ENCODE measurements at regions not wholly inside any gene's neighbourhood (a gene's known extent, or its start where the extent isn't known, plus 50 kb on each side); places are given as distances from the start of the nearest gene placed in this dataset.

DNA sequence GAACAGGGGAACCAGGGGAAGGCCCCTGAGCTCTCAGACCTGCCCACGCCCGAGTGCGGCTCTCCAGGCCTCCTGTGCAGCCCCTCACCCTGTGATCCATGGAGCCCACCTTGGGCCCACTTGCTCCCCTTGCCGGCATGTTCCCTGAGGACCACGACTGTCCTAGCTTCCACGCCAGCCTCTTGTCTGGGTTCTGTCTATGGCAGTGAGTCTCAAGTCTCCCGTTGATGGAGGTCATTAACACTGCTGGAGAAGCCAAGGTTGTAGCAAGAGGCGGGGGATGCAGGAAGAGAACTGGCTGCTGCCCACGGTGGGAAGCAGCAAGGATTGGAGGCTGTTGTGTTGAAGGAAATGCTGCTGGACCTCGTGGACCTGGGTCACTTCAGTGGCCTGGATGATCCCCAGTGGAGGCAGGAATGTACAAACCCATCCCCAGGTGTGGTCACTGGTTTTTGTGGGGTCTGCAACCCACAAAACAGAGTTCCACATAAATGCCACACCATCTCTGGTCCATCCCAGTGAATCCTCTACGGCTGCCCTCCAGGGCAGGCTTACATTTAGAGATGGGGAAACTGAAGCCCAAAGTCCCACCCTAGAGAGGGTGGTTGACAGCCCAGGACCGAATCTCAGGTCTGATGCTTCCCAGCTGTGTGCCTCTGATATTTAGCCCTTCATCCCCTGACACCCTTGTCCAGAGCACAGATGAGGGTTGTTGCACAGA is 150.3 kb downstream of the NDUFA10 start:
- no peak for TF ChIP-seq CTCF (IDR thresholded peaks at IDR 0.05; ENCODE audit: insufficient read depth, low read depth, low read length)
- H3K4me3 ChIP-seq (ENCODE audit: low read depth, low read length) = no peak overlapping the region
- no peak for DNase-seq (ENCODE audit: low read depth)

- no peak overlapping the region for H3K4me3 ChIP-seq (ENCODE audit: low read depth, low read length)
- no peak for TF ChIP-seq CTCF (IDR thresholded peaks at IDR 0.05; ENCODE audit: insufficient read depth, low read depth, low read length)
- DNase-seq (ENCODE audit: low read depth) = no peak
These were observed 151.2 kb downstream of the NDUFA10 start for GRCh38 chr2:239873656-239874635.

DNA sequence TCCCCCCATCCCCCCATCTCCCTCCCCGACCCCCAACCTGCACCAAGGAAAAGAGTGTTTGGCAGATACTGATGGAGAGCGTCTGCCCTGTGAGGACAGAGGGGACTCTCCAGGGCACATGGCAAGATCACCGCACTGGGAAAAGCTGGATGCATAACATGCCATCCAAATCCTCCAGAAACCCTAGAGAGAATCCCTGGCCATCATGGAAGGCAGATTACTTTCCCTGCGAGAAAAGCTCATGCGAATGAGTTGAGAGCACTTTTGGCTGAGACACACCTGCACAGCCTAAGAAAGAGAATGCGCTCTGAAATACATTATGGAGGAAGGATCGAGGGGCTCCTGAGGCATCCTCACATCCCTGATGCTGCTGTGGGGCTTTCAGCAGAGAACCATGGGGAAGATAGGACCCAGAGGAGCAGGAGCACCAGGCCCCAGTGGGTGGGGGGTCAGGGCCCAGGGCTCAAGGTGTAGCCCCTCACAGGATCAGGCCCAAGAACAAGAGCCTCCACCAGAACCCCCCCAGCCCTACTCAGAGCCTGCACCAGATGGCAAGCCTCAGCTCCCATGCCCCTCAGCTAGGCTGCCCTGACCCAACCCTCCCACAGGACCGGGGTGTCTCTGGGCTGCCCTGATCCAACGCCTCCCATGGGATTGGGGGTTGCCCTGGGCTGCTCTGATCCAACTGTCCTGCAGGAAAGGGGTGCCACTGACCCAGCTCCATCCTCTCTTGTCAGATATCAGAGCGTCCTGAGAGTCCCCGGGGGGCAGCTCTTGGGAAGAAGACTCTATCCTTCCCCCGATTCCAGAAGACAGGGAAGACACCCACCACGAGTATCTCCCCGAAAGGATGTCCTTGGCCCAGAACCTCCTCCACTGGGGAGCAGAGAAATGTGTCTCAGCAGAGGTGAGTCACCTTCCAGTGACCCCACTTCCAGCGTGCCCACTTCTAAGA is 153.4 kb downstream of the NDUFA10 start:
- TF ChIP-seq CTCF (IDR thresholded peaks at IDR 0.05; ENCODE audit: insufficient read depth, low read depth, low read length) = no peak

DNA sequence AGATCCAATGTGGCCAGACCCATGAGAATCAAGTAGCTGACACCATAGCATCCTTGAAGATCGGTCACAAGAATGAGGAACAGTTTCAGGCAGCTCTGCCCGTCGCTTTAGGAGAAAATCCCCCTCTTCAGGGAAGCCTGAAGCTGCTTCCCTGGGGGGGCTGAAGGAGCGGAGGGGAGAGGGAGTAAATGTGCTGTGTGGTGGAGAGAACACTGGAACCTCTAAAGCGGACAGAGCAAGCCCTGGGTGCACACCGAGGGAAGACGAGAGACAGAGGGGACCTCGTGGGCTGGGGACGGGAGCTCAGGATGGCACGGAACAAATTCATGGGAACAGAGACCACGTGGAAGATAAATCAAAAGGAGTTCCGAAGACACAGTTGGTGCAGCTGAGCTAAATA is 154.3 kb downstream of the NDUFA10 start:
- no peak overlapping the region for H3K4me3 ChIP-seq (ENCODE audit: low read depth, low read length)
- no peak for TF ChIP-seq CTCF (IDR thresholded peaks at IDR 0.05; ENCODE audit: insufficient read depth, low read depth, low read length)
- no peak for DNase-seq (ENCODE audit: low read depth)

More for the DNA sequence above, 153.4 kb downstream of the NDUFA10 start:
- no peak overlapping the region for H3K4me3 ChIP-seq (ENCODE audit: low read depth, low read length)
- no peak for DNase-seq (ENCODE audit: low read depth)

DNA sequence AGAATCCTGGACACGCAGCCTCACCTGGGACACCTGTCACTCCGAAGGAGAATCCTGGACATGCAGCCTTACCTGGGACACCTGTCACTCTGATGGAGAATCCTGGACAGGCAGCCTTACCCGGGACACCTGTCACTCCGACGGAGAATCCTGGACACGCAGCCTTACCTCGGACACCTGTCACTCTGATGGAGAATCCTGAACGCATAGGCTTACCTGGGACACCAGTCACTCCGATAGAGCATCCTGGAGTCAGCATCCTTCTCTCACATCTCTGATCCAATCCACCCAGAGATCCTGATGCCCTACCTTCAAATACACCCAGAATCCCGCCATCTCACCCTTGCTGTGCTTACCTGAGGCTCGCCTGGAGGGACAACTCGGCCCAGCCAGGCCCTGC is 154.9 kb downstream of the NDUFA10 start:
- no peak for DNase-seq (ENCODE audit: low read depth)
- no peak overlapping the region for H3K4me3 ChIP-seq (ENCODE audit: low read depth, low read length)
- no peak for TF ChIP-seq CTCF (IDR thresholded peaks at IDR 0.05; ENCODE audit: insufficient read depth, low read depth, low read length)
